Mucosa of descending colon (tissue), 3 donors: ENCODE measurements at regions not wholly inside any gene's neighbourhood (a gene's known extent, or its start where the extent isn't known, plus 50 kb on each side); places are given as distances from the start of the nearest gene placed in this dataset.

ENCODE experiments used
- ATAC-seq: fragments of 200-7000 bp; cut with Tn5 transposase; one replicate; pipeline ENCODE4 v1.9.1; 2020; ENCODE audit warnings: mild to moderate bottlenecking, moderate library complexity
- DNase-seq, 3 donors: peaks; one replicate each; pipeline ENCODE4 v3.0.0-alpha.2; 2020
- H3K36me3 ChIP-seq: fragments of 200-600 bp; one replicate; pipeline ENCODE4 v1.8.0; 2021; ENCODE audit warnings: low read depth, mild to moderate bottlenecking
- H3K4me1 ChIP-seq: fragments of 200-600 bp; one replicate; pipeline ENCODE4 v1.8.0; 2021; ENCODE audit warnings: low read depth, mild to moderate bottlenecking
- H3K4me3 ChIP-seq: fragments of 200-600 bp; one replicate; pipeline ENCODE4 v1.8.0; 2021; ENCODE audit warnings: mild to moderate bottlenecking
- H3K9me3 ChIP-seq: fragments of 200-600 bp; one replicate; pipeline ENCODE4 v1.8.0; 2021; ENCODE audit warnings: mild to moderate bottlenecking
- CTCF ChIP-seq: fragments of 200-600 bp; IDR thresholded peaks from one replicate; pipeline ENCODE4 v1.8.0; 2022; ENCODE audit warnings: antibody characterized with exemption, mild to moderate bottlenecking
- intact Hi-C, 2 donors: fragments of 100-400 bp; cut with DNase I in 1 of 2; cut with micrococcal nuclease in 1 of 2; formaldehyde crosslinking; loops; one replicate each; pipeline versions ENCODE4 v1.11.0 to v1.11.1; 2022; cut with DNase I, micrococcal nuclease
- donor health status: DM: no; HTN: no; CAD: no; lungs with moderate emphysema.
- donor health status: DM: no; HTN: no; CAD: no.
- donor health status: DM: no; HTN: yes; CAD: no.

- intact Hi-C loops: no loop called here
- no peak for TF ChIP-seq CTCF
- DNase-seq (no peak), ATAC-seq (no peak)
- Histone ChIP-seq H3K36me3 (no peaks in the 10 kb centered on the region), H3K4me3 (no peak overlapping the region), H3K4me1 (no peaks in the 10 kb centered on the region), H3K9me3 (no peaks in the 10 kb centered on the region)
These were observed 449.6 kb downstream of the UBE2NL start for GRCh38 chrX:144333429-144333828.

GRCh38 chrX:144334577-144334976 is 450.7 kb downstream of the UBE2NL start:
- ATAC-seq (no peak), DNase-seq (no peak)
- Histone ChIP-seq H3K4me3 (no peak overlapping the region), H3K4me1 (no peaks in the 10 kb centered on the region), H3K36me3 (no peaks in the 10 kb centered on the region), H3K9me3 (no peaks in the 10 kb centered on the region)
- no peak for TF ChIP-seq CTCF
- intact Hi-C loops: no loop called here

GRCh38 chrX:144335402-144335801 is 451.5 kb downstream of the UBE2NL start:
- no peak for TF ChIP-seq CTCF
- DNase-seq (no peak), ATAC-seq (no peak)
- no peak overlapping the region for H3K4me3 ChIP-seq
- H3K9me3 ChIP-seq: no peaks in the 10 kb centered on the region
- no peaks in the 10 kb centered on the region for H3K36me3 ChIP-seq
- intact Hi-C loops: no loop called here
- H3K4me1 ChIP-seq: no peaks in the 10 kb centered on the region

- ATAC-seq: no peak
These were observed 495.3 kb downstream of the UBE2NL start for GRCh38 chrX:144379156-144379555.

GRCh38 chrX:144388738-144389137 is 504.9 kb downstream of the UBE2NL start:
- no peak for DNase-seq
- no peak overlapping the region for H3K4me3 ChIP-seq
- no peaks in the 10 kb centered on the region for H3K4me1 ChIP-seq
- ATAC-seq: no peak
- H3K9me3 ChIP-seq: no peaks in the 10 kb centered on the region
- TF ChIP-seq CTCF: no peak
- no peaks in the 10 kb centered on the region for H3K36me3 ChIP-seq
- intact Hi-C loops: no loop called here

More at GRCh38 chrX:144379156-144379555, 495.3 kb downstream of the UBE2NL start:
- no peak for TF ChIP-seq CTCF
- H3K36me3 ChIP-seq: no peaks in the 10 kb centered on the region
- H3K4me1 ChIP-seq: no peaks in the 10 kb centered on the region
- intact Hi-C loops: no loop called here
- DNase-seq: no peak
- H3K4me3 ChIP-seq: no peak overlapping the region
- no peaks in the 10 kb centered on the region for H3K9me3 ChIP-seq
